OCI-M2 (cell line): ENCODE measurements at regions not wholly inside any gene's neighbourhood (a gene's known extent, or its start where the extent isn't known, plus 50 kb on each side); places are given as distances from the start of the nearest gene placed in this dataset.

Experiments
- DNase-seq: peaks from one replicate; lab custom pipeline; 2025; ENCODE audit not compliant: unreplicated experiment; lab: John Stamatoyannopoulos, UW

GRCh38 chr7:91517201-91517785 is 253.1 kb downstream of the FZD1 start:
- no peak for DNase-seq

GRCh38 chr7:91518058-91518457 is 253.8 kb downstream of the FZD1 start:
- DNase-seq, result no peak

GRCh38 chr7:91519241-91520158 is 255.3 kb downstream of the FZD1 start:
- DNase-seq, result no peak

- no peak for DNase-seq
Measured at GRCh38 chr7:91520645-91521044, 256.4 kb downstream of the FZD1 start.

- no peak for DNase-seq
Measured at GRCh38 chr7:91526404-91526803, 262.2 kb downstream of the FZD1 start.

- no peak for DNase-seq
Measured at GRCh38 chr7:91527460-91527859, 263.2 kb downstream of the FZD1 start.

- DNase-seq, result no peak
Measured at GRCh38 chr7:91533996-91534395, 269.8 kb downstream of the FZD1 start.

GRCh38 chr7:91537260-91538152 is 273.3 kb downstream of the FZD1 start:
- DNase-seq, result no peak

- no peak for DNase-seq
Measured at GRCh38 chr7:91541641-91542040, 277.4 kb downstream of the FZD1 start.

- DNase-seq, result no peak
Measured at GRCh38 chr7:91543646-91544045, 279.4 kb downstream of the FZD1 start.

GRCh38 chr7:91549878-91550277 is 285.6 kb downstream of the FZD1 start:
- DNase-seq, result no peak

GRCh38 chr7:91550931-91551330 is 286.7 kb downstream of the FZD1 start:
- no peak for DNase-seq

GRCh38 chr7:91551377-91552175 is 287.3 kb downstream of the FZD1 start:
- DNase-seq, result no peak

- no peak for DNase-seq
Measured at GRCh38 chr7:91553410-91553895, 289.2 kb downstream of the FZD1 start.

- DNase-seq, result no peak
Measured at GRCh38 chr7:91554883-91555282, 290.6 kb downstream of the FZD1 start.

GRCh38 chr7:91556239-91556638 is 292.0 kb downstream of the FZD1 start:
- no peak for DNase-seq

- no peak for DNase-seq
Measured at GRCh38 chr7:91556956-91557650, 292.9 kb downstream of the FZD1 start.

GRCh38 chr7:91557789-91558404 is 293.7 kb downstream of the FZD1 start:
- no peak for DNase-seq

- DNase-seq, result no peak
Measured at GRCh38 chr7:91559947-91560346, 295.7 kb downstream of the FZD1 start.
